ENCODE measurements at regions not wholly inside any gene's neighbourhood (a gene's known extent, or its start where the extent isn't known, plus 50 kb on each side); places are given as distances from the start of the nearest gene placed in this dataset.

DNA sequence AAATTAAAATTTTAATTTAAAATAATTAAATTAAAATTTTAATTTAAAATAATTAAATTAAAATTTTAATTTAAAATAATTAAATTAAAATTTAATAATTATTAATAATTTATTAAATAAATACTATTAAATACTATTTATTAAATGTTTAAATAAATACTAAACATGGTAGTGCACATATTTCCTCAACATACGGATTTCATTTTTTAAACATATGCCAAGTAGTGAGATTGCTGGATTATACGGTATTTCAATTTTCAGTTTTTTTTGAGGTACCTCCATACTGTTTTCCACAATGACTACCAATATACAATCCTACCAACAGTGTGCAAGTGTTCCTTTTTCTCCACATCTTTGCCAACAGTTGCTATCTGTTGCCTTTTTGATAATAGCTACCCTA, 852.9 kb upstream of the CDH8 start:
- no peak for DNase-seq (ENCODE audit: low read depth in 1 of 2, low spot score in 1 of 2)
- Histone ChIP-seq H3K4me3 (replicated peaks; ENCODE audit: insufficient read depth, low read length) (no peak overlapping the region), H3K27me3 (ENCODE audit: insufficient read depth, poor library complexity, severe bottlenecking) (no peaks in the 10 kb centered on the region), H3K27ac (replicated peaks) (no peak overlapping the region)
- TF ChIP-seq, protein P1, sequence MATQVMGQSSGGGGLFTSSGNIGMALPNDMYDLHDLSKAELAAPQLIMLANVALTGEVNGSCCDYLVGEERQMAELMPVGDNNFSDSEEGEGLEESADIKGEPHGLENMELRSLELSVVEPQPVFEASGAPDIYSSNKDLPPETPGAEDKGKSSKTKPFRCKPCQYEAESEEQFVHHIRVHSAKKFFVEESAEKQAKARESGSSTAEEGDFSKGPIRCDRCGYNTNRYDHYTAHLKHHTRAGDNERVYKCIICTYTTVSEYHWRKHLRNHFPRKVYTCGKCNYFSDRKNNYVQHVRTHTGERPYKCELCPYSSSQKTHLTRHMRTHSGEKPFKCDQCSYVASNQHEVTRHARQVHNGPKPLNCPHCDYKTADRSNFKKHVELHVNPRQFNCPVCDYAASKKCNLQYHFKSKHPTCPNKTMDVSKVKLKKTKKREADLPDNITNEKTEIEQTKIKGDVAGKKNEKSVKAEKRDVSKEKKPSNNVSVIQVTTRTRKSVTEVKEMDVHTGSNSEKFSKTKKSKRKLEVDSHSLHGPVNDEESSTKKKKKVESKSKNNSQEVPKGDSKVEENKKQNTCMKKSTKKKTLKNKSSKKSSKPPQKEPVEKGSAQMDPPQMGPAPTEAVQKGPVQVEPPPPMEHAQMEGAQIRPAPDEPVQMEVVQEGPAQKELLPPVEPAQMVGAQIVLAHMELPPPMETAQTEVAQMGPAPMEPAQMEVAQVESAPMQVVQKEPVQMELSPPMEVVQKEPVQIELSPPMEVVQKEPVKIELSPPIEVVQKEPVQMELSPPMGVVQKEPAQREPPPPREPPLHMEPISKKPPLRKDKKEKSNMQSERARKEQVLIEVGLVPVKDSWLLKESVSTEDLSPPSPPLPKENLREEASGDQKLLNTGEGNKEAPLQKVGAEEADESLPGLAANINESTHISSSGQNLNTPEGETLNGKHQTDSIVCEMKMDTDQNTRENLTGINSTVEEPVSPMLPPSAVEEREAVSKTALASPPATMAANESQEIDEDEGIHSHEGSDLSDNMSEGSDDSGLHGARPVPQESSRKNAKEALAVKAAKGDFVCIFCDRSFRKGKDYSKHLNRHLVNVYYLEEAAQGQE (IDR thresholded peaks at IDR 0.05; ENCODE audit: insufficient replicate concordance, low read depth) = no peak
- no peak for TF ChIP-seq SPI1 (IDR thresholded peaks at IDR 0.05; ENCODE audit: borderline replicate concordance, low read depth)
- TF ChIP-seq, protein P2, sequence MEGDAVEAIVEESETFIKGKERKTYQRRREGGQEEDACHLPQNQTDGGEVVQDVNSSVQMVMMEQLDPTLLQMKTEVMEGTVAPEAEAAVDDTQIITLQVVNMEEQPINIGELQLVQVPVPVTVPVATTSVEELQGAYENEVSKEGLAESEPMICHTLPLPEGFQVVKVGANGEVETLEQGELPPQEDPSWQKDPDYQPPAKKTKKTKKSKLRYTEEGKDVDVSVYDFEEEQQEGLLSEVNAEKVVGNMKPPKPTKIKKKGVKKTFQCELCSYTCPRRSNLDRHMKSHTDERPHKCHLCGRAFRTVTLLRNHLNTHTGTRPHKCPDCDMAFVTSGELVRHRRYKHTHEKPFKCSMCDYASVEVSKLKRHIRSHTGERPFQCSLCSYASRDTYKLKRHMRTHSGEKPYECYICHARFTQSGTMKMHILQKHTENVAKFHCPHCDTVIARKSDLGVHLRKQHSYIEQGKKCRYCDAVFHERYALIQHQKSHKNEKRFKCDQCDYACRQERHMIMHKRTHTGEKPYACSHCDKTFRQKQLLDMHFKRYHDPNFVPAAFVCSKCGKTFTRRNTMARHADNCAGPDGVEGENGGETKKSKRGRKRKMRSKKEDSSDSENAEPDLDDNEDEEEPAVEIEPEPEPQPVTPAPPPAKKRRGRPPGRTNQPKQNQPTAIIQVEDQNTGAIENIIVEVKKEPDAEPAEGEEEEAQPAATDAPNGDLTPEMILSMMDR (IDR thresholded peaks at IDR 0.05; ENCODE audit: insufficient read depth, low read length) = no peak
- no peak for TF ChIP-seq GABPA (IDR thresholded peaks at IDR 0.05; ENCODE audit: low read depth)
- no peak for TF ChIP-seq POLR2AphosphoS5 (IDR thresholded peaks at IDR 0.05; ENCODE audit: low read depth)

DNA sequence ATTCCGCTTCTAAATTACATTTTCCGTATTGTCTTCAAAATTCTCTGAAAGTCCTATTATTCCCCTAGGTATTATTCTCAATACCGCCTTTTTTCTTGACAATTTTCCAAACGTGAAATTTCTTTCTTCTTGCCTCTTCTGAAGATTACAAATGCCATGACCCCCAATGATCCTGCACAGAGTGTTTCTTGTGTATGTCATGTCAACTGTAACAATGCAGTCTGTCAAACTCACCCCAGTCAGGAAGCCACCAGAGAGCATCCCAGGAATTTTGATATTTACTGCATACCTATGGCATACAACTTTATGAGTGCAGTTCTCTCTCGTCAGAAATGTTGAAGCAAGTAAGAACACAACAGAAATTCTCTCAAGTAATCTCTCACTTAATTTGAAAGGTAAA, 847.3 kb upstream of the CDH8 start:
- no peak for TF ChIP-seq GABPA (IDR thresholded peaks at IDR 0.05; ENCODE audit: low read depth)
- TF ChIP-seq, protein P2 (IDR thresholded peaks at IDR 0.05; ENCODE audit: insufficient read depth, low read length) = no peak
- no peak for TF ChIP-seq POLR2AphosphoS5 (IDR thresholded peaks at IDR 0.05; ENCODE audit: low read depth)
- Histone ChIP-seq H3K27ac (replicated peaks) (no peak overlapping the region), H3K4me3 (replicated peaks; ENCODE audit: insufficient read depth, low read length) (no peak overlapping the region), H3K27me3 (ENCODE audit: insufficient read depth, poor library complexity, severe bottlenecking) (no peaks in the 10 kb centered on the region)
- no peak for DNase-seq (ENCODE audit: low read depth in 1 of 2, low spot score in 1 of 2)

DNA sequence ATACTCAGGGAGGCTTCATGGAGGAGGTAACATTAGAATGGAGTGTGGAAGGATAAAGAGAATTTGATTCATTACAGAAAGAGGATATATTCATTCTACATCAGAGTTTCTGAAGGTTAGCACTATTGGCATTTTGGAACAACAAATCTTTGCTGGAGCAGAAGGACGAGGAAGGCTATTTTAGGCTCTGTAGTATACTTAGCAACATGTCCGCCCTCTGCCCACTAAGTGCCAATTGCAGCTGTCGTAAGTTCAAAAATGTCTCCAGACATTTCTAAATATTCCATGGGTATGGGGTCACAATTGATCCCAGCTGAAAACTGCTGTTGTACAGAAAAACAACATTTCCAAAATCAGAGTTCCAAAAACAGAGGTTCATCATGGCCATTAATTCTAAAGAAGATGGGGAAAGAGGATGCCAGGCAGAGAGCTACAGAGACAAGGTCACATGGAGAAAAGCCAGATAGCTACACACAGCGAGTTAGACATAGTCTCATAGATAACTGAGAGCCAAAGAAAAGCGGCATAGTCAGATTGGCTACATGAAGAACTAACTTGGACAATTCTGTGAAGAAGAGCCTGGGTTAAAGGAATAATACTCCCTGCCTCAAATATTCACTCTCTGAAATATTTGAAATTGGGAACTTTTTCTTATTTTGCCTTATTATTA, 846.4 kb upstream of the CDH8 start:
- DNase-seq (ENCODE audit: low read depth in 1 of 2, low spot score in 1 of 2) = no peak
- no peak overlapping the region for H3K27ac ChIP-seq (replicated peaks)
- no peaks in the 10 kb centered on the region for H3K27me3 ChIP-seq (ENCODE audit: insufficient read depth, poor library complexity, severe bottlenecking)
- H3K4me3 ChIP-seq (replicated peaks; ENCODE audit: insufficient read depth, low read length) = no peak overlapping the region
- TF ChIP-seq, protein P1 (IDR thresholded peaks at IDR 0.05; ENCODE audit: insufficient replicate concordance, low read depth) = no peak

DNA sequence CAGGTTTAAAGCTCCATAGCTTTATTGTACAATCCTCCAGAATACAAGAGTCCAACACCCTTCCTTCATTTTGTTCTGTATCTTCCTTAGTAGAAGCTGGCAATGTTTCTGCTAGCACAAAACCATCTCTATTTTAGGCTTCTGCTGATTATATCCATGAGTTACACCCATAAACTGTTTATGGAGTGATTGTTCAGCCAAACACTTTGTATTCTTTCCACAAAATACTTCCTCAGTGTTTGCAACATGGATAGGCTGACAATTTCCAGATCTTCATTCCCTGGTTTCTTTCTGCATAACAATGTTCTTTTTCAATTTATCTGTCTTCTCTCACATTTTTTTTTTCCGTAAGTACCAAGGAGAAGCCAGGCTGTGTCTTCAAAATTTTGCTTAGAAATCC, 839.9 kb upstream of the CDH8 start:
- Histone ChIP-seq H3K4me3 (replicated peaks; ENCODE audit: insufficient read depth, low read length) (no peak overlapping the region), H3K27me3 (ENCODE audit: insufficient read depth, poor library complexity, severe bottlenecking) (no peaks in the 10 kb centered on the region), H3K27ac (replicated peaks) (no peak overlapping the region)
- no peak for DNase-seq (ENCODE audit: low read depth in 1 of 2, low spot score in 1 of 2)
- TF ChIP-seq POLR2AphosphoS5 (IDR thresholded peaks at IDR 0.05; ENCODE audit: low read depth) (no peak), SPI1 (IDR thresholded peaks at IDR 0.05; ENCODE audit: borderline replicate concordance, low read depth) (no peak), GABPA (IDR thresholded peaks at IDR 0.05; ENCODE audit: low read depth) (no peak)
- TF ChIP-seq, protein P2 (IDR thresholded peaks at IDR 0.05; ENCODE audit: insufficient read depth, low read length) = no peak
- TF ChIP-seq, protein P1 (IDR thresholded peaks at IDR 0.05; ENCODE audit: insufficient replicate concordance, low read depth) = no peak

Measured in HL-60 (cell line).